Natural killer cell (primary cell): ENCODE measurements at regions not wholly inside any gene's neighbourhood (a gene's known extent, or its start where the extent isn't known, plus 50 kb on each side); places are given as distances from the start of the nearest gene placed in this dataset.

Experiments used
- ATAC-seq, 3 donors: fragments of 150-1000 bp in 2 of 3; fragments of 200-7000 bp in 1 of 3; cut with Tn5 transposase; 1 replicate in 1 of 3; 2 replicates in 2 of 3; pipeline ENCODE4 v1.10.0; 2021; ENCODE audit warnings: mild to moderate bottlenecking in 2 of 3, moderate library complexity in 2 of 3
- DNase-seq, 2 donors: peaks; one replicate each; pipeline versions ENCODE4 v3.0.0 to v3.0.0-alpha.2; 2013 to 2021; ENCODE audit warnings: mixed read lengths in 1 of 2
- H3K27ac ChIP-seq: one replicate; pipeline ENCODE4 v1.5.1; 2013; ENCODE audit warnings: mild to moderate bottlenecking, low read length
- H3K27me3 ChIP-seq: one replicate; pipeline ENCODE4 v1.6.1; 2013; ENCODE audit warnings: low read length; ENCODE audit not compliant: control insufficient read depth, insufficient read depth
- H3K36me3 ChIP-seq: one replicate; pipeline ENCODE4 v1.6.1; 2013; ENCODE audit warnings: low read length; ENCODE audit not compliant: control insufficient read depth, insufficient read depth
- H3K4me1 ChIP-seq: one replicate; pipeline ENCODE4 v1.6.1; 2013; ENCODE audit warnings: low read length; ENCODE audit not compliant: control insufficient read depth, insufficient read depth
- H3K4me3 ChIP-seq: one replicate; pipeline ENCODE4 v1.5.1; 2013; ENCODE audit warnings: low read length
- H3K9me3 ChIP-seq: one replicate; pipeline ENCODE4 v1.6.1; 2013; ENCODE audit warnings: low read length; ENCODE audit not compliant: control insufficient read depth, insufficient read depth
- H3K27ac Mint-ChIP-seq, 2 donors: one replicate each; pipeline ENCODE4 v1.8.0; 2022; ENCODE audit warnings: mild to moderate bottlenecking in 2 of 2, mixed read lengths in 2 of 2, moderate library complexity in 1 of 2
- H3K27me3 Mint-ChIP-seq, 2 donors: one replicate each; pipeline ENCODE4 v1.8.0; 2022; ENCODE audit warnings: low read depth in 2 of 2, mixed read lengths in 2 of 2
- H3K36me3 Mint-ChIP-seq: one replicate; pipeline ENCODE4 v1.8.0; 2022; ENCODE audit warnings: mixed read lengths
- H3K4me1 Mint-ChIP-seq, 2 donors: one replicate each; pipeline ENCODE4 v1.8.0; 2022; ENCODE audit warnings: mixed read lengths in 2 of 2
- H3K4me3 Mint-ChIP-seq: one replicate; pipeline ENCODE4 v1.8.0; 2022; ENCODE audit warnings: mild to moderate bottlenecking, moderate library complexity, mixed read lengths
- H3K9me3 Mint-ChIP-seq, 2 donors: one replicate each; pipeline ENCODE4 v1.8.0; 2022; ENCODE audit warnings: mixed read lengths in 2 of 2
- CTCF ChIP-seq: fragments of 200-600 bp; IDR thresholded peaks from one replicate; pipeline ENCODE4 v1.8.0; 2022; ENCODE audit warnings: antibody characterized with exemption
- WGBS: methylation state at CpG from one replicate; pipeline ENCODE4 v1.1.7; 2013; ENCODE audit warnings: missing lambda C conversion rate; ENCODE audit not compliant: insufficient coverage; 5-methylcytosine and 5-hydroxymethylcytosine counted together
- intact Hi-C: fragments of 100-400 bp; cut with micrococcal nuclease; formaldehyde crosslinking; loops from one replicate; pipeline ENCODE4 v1.14.2; 2022

GRCh38 chr10:90389876-90390275 lies 468.0 kb downstream of the HTR7 start:
- intact Hi-C loops = no loop called here
- no peaks in the 10 kb centered on the region for H3K36me3 ChIP-seq
- no peaks in the 10 kb centered on the region for H3K27me3 ChIP-seq
- TF ChIP-seq CTCF = no peak
- no peaks in the 10 kb centered on the region for H3K4me1 ChIP-seq
- DNase-seq (no peak), ATAC-seq (no peak)
- Mint-ChIP-seq H3K36me3 (no peaks in the 10 kb centered on the region), H3K27ac (no peak overlapping the region), H3K4me1 (no peaks in the 10 kb centered on the region), H3K4me3 (no peak overlapping the region), H3K9me3 (peaks cover 2 to 3% of the 10 kb centered on the region in 2 donors), H3K27me3 (no peaks in the 10 kb centered on the region)
- H3K9me3 ChIP-seq = no peaks in the 10 kb centered on the region
- H3K27ac ChIP-seq = no peak overlapping the region
- 93% methylated on average over 2 of the region's 3 CpGs for WGBS
- H3K4me3 ChIP-seq = no peak overlapping the region

- Histone ChIP-seq H3K4me3 (no peak overlapping the region), H3K36me3 (no peaks in the 10 kb centered on the region), H3K27me3 (no peaks in the 10 kb centered on the region), H3K9me3 (no peaks in the 10 kb centered on the region), H3K4me1 (no peaks in the 10 kb centered on the region), H3K27ac (no peak overlapping the region)
- Mint-ChIP-seq H3K4me1 (no peaks in the 10 kb centered on the region), H3K36me3 (no peaks in the 10 kb centered on the region), H3K4me3 (no peak overlapping the region), H3K27me3 (no peaks in the 10 kb centered on the region), H3K9me3 (peaks cover 2 to 5% of the 10 kb centered on the region in 2 donors), H3K27ac (no peak overlapping the region)
- WGBS = 81% methylated on average over 2 of the region's 2 CpGs
- ATAC-seq (no peak), DNase-seq (no peak)
- TF ChIP-seq CTCF = no peak
- intact Hi-C loops = no loop called here
Observed at GRCh38 chr10:90394311-90394710, 463.5 kb downstream of the HTR7 start.

- TF ChIP-seq CTCF = no peak
- no peaks in the 10 kb centered on the region for H3K9me3 ChIP-seq
- Mint-ChIP-seq H3K27ac (no peak overlapping the region), H3K4me3 (no peak overlapping the region), H3K36me3 (no peaks in the 10 kb centered on the region), H3K27me3 (no peaks in the 10 kb centered on the region), H3K9me3 (peaks cover 5 to 7% of the 10 kb centered on the region in 2 donors), H3K4me1 (no peaks in the 10 kb centered on the region)
- DNase-seq (no peak), ATAC-seq (no peak)
- no peak overlapping the region for H3K27ac ChIP-seq
- no peaks in the 10 kb centered on the region for H3K36me3 ChIP-seq
- H3K27me3 ChIP-seq = no peaks in the 10 kb centered on the region
- no peak overlapping the region for H3K4me3 ChIP-seq
- no peaks in the 10 kb centered on the region for H3K4me1 ChIP-seq
- intact Hi-C loops = no loop called here
Observed at GRCh38 chr10:90396721-90397120, 461.1 kb downstream of the HTR7 start.

DNA sequence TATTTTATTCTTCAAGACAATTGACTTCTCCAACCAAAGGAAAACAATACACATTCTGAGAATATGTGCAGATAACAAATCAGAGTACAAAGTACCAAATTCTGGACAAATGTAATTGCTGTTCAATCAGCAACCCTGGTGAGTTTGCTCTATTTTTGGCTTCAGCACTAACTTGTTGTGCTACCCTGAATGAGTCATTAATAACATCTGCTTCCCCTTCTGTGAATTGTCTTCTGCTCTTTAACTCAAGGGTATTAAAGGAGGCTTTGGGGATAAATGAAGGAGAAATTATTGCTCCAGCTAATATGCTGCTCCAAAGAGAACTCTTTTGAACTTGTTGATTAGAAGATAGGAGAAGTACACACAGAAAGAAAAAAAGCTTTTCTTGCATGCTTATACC lies 459.3 kb downstream of the HTR7 start:
- no peaks in the 10 kb centered on the region for H3K4me1 ChIP-seq
- H3K9me3 ChIP-seq = no peaks in the 10 kb centered on the region
- H3K4me3 ChIP-seq = no peak overlapping the region
- H3K4me1 Mint-ChIP-seq = no peaks in the 10 kb centered on the region
- intact Hi-C loops = no loop called here
- H3K36me3 ChIP-seq = no peaks in the 10 kb centered on the region
- H3K27ac ChIP-seq = no peak overlapping the region
- no peak for ATAC-seq
- no peak overlapping the region for H3K27ac Mint-ChIP-seq
- no peaks in the 10 kb centered on the region for H3K36me3 Mint-ChIP-seq
- no peak for DNase-seq
- no peaks in the 10 kb centered on the region for H3K27me3 ChIP-seq
- no peak overlapping the region for H3K4me3 Mint-ChIP-seq
- no peaks in the 10 kb centered on the region for H3K27me3 Mint-ChIP-seq
- H3K9me3 Mint-ChIP-seq = peaks cover 5 to 7% of the 10 kb centered on the region in 2 donors
- TF ChIP-seq CTCF = no peak
